HepG2 (cell line): ENCODE measurements at regions not wholly inside any gene's neighbourhood (a gene's known extent, or its start where the extent isn't known, plus 50 kb on each side); places are given as distances from the start of the nearest gene placed in this dataset.

ENCODE experiments used
- ATF2 ChIP-seq: sonication (generic); formaldehyde crosslinking; IDR thresholded peaks from 2 replicates; pipeline ENCODE4 v1.4.0; 2020; ENCODE audit warnings: missing genetic modification reagents
- ATF6 ChIP-seq: sonication (generic); formaldehyde crosslinking; conservative IDR thresholded peaks from 2 replicates; pipeline ENCODE4 v1.4.0; 2020; ENCODE audit warnings: missing genetic modification reagents
- CREM ChIP-seq, 2 experiments: sonication (generic) in 1 of 2; formaldehyde crosslinking in 1 of 2; IDR thresholded peaks; 2 replicates each; pipeline versions ENCODE4 v1.4.0 to v1.6.1; 2016 to 2020; ENCODE audit warnings: antibody characterized with exemption in 1 of 2, mild to moderate bottlenecking in 1 of 2, missing genetic modification reagents in 1 of 2
- DMAP1 ChIP-seq: IDR thresholded peaks from 2 replicates; pipeline ENCODE4 v1.6.1; 2016
- FOXK1 ChIP-seq: sonication (generic); formaldehyde crosslinking; IDR thresholded peaks from 2 replicates; pipeline ENCODE4 v1.4.0; 2020; ENCODE audit warnings: low read depth, missing genetic modification reagents, borderline replicate concordance
- HMGXB3 ChIP-seq: sonication (generic); formaldehyde crosslinking; IDR thresholded peaks from 2 replicates; pipeline ENCODE4 v1.4.0; 2020; ENCODE audit warnings: missing genetic modification reagents, borderline replicate concordance
- KDM5A ChIP-seq: fragments of 200-600 bp; sonication (generic); IDR thresholded peaks from 2 replicates; pipeline ENCODE4 v1.7.0; 2018; ENCODE audit warnings: antibody characterized with exemption, mild to moderate bottlenecking, low read length, borderline replicate concordance
- RAD21 ChIP-seq: fragments of 450-650 bp; formaldehyde crosslinking; IDR thresholded peaks from 2 replicates; pipeline ENCODE4 v1.5.0; 2020; ENCODE audit warnings: mild to moderate bottlenecking
- REST ChIP-seq, 2 experiments: IDR thresholded peaks; 2 replicates each; pipeline ENCODE4 v1.6.1; 2011 to 2012; ENCODE audit warnings: low read length in 2 of 2, borderline replicate concordance in 1 of 2, low read depth in 1 of 2, mild to moderate bottlenecking in 1 of 2, moderate library complexity in 1 of 2
- TEF ChIP-seq: sonication (generic); formaldehyde crosslinking; IDR thresholded peaks from 2 replicates; pipeline ENCODE4 v1.5.0; 2020; ENCODE audit warnings: missing genetic modification reagents
- TFDP2 ChIP-seq: sonication (generic); formaldehyde crosslinking; IDR thresholded peaks from 2 replicates; pipeline ENCODE4 v1.4.0; 2020; ENCODE audit warnings: missing genetic modification reagents
- THAP7 ChIP-seq: sonication (generic); formaldehyde crosslinking; IDR thresholded peaks from 2 replicates; pipeline ENCODE4 v1.8.1; 2023; ENCODE audit warnings: mild to moderate bottlenecking, missing genetic modification reagents
- ZNF124 ChIP-seq: sonication (generic); formaldehyde crosslinking; IDR thresholded peaks from 2 replicates; pipeline ENCODE4 v1.4.0; 2020; ENCODE audit warnings: missing genetic modification reagents
- ZSCAN29 ChIP-seq: sonication (generic); formaldehyde crosslinking; conservative IDR thresholded peaks from 2 replicates; pipeline ENCODE4 v1.4.0; 2020; ENCODE audit warnings: mild to moderate bottlenecking, missing genetic modification reagents

- TF ChIP-seq TFDP2 (CRISPR knock-in tag) (peak; percentile 55; the same call in 1 of the 2 replicates), THAP7 (no peak), TEF (peak; percentile 90; the same call in 1 of the 2 replicates), ATF6 (no peak), CREM (IDR thresholded peaks at IDR 0.05) (peak; percentile 73; the same call in 1 of the 2 replicates), CREM (CRISPR knock-in tag; IDR thresholded peaks at IDR 0.05) (no peak), FOXK1 (CRISPR knock-in tag) (peak; percentile 86; the same call in 1 of the 2 replicates), DMAP1 (CRISPR knock-in tag) (peak; percentile 52; the same call in 1 of the 2 replicates), REST (IDR thresholded peaks at IDR 0.05; ENCODE audit: borderline replicate concordance in 1 of 2, low read depth in 1 of 2, low read length in 2 of 2) (0 out of 4 replicates have a peak, but pooled peaks of 1 of the 2 experiments have one; percentile 34), KDM5A (no peak), HMGXB3 (CRISPR knock-in tag) (peak; percentile 64; the same call in 1 of the 2 replicates), RAD21 (CRISPR knock-in tag) (0 out of 2 replicates have a peak, but pooled peaks have one; percentile 22), ZSCAN29 (CRISPR knock-in tag) (peak; percentile 74; the same call in 1 of the 2 replicates), ATF2 (CRISPR knock-in tag) (peak; percentile 88), ZNF124 (peak; percentile 88)
These were observed 52.1 kb upstream of the FAM169A start (continued) for GRCh38 chr5:74918232-74918669.
